ENCODE measurements at regions not wholly inside any gene's neighbourhood (a gene's known extent, or its start where the extent isn't known, plus 50 kb on each side); places are given as distances from the start of the nearest gene placed in this dataset.
"Not testable (repeated sequence)": the region's sequence is repeated elsewhere in the genome, so short reads cannot be mapped to it uniquely, and the experiment has no call there.

- no peak overlapping the region for H3K9ac ChIP-seq (ENCODE audit: insufficient read depth, low read length)
- no peaks in the 10 kb centered on the region for H4K20me1 ChIP-seq (ENCODE audit: control insufficient read depth, extremely low read depth, insufficient read depth, low read length)
- TF ChIP-seq, protein P1, sequence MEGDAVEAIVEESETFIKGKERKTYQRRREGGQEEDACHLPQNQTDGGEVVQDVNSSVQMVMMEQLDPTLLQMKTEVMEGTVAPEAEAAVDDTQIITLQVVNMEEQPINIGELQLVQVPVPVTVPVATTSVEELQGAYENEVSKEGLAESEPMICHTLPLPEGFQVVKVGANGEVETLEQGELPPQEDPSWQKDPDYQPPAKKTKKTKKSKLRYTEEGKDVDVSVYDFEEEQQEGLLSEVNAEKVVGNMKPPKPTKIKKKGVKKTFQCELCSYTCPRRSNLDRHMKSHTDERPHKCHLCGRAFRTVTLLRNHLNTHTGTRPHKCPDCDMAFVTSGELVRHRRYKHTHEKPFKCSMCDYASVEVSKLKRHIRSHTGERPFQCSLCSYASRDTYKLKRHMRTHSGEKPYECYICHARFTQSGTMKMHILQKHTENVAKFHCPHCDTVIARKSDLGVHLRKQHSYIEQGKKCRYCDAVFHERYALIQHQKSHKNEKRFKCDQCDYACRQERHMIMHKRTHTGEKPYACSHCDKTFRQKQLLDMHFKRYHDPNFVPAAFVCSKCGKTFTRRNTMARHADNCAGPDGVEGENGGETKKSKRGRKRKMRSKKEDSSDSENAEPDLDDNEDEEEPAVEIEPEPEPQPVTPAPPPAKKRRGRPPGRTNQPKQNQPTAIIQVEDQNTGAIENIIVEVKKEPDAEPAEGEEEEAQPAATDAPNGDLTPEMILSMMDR (conservative IDR thresholded peaks at IDR 0.05 in 1 of 2, IDR thresholded peaks at IDR 0.05 in 1 of 2; ENCODE audit: low read depth in 1 of 2, low read length in 2 of 2): no peak
- TF ChIP-seq EZH2 (IDR thresholded peaks at IDR 0.05; ENCODE audit: low read length, missing control alignments): no peak
- peak in 1 of 2 donors; percentile 55 for DNase-seq (ENCODE audit: low read depth in 2 of 2)
- H3K9me3 ChIP-seq (ENCODE audit: control insufficient read depth, insufficient read depth, low read depth, low read length): no peaks in the 10 kb centered on the region
- H3K27ac ChIP-seq (ENCODE audit: insufficient read depth, low read length): no peak overlapping the region
- H3K36me3 ChIP-seq (ENCODE audit: control insufficient read depth, insufficient read depth, low read length): no peaks in the 10 kb centered on the region
- no peak overlapping the region for H3K4me3 ChIP-seq (replicated peaks in 1 of 4; ENCODE audit: control extremely low read depth in 1 of 4, insufficient read depth in 1 of 4, low read depth in 3 of 4, low read length in 4 of 4)
- H3K4me1 ChIP-seq (ENCODE audit: control insufficient read depth, extremely low read depth, insufficient read depth, low read length): peaks cover 3% of the 10 kb centered on the region
- H3K27me3 ChIP-seq (ENCODE audit: control insufficient read depth, insufficient read depth, low read length): peaks cover 2% of the 10 kb centered on the region
- H3K79me2 ChIP-seq (ENCODE audit: control insufficient read depth, insufficient read depth, low read length): no peaks in the 10 kb centered on the region
- H2AFZ ChIP-seq (ENCODE audit: low read length): no peak overlapping the region
- no peak overlapping the region for H3K4me2 ChIP-seq (ENCODE audit: extremely low read depth, insufficient read depth, low read length)
Measured at GRCh38 chr6:111944541-111944940, 71.3 kb upstream of the FYN start.

DNA sequence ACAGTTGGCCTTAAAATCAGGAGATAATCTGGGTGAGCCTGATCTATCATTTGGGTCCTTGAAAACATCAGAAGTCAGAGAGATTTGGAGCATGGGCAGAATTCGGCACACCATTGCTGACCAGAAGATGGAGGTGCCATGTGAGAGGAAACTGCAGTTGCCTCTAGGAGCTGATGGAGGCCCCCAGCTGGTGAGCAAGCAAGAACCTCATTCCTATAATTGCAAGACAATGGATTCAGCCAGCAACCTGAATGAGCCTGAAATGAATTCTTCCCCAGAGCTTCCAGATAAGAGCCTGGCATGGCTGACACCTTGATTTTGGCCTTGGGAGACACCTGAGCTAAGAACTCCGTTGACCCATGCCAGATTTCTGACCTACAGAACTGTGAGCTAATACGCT lies 76.3 kb upstream of the FYN start:
- no peak overlapping the region for H3K4me2 ChIP-seq (ENCODE audit: extremely low read depth, insufficient read depth, low read length)
- H3K4me3 ChIP-seq (replicated peaks in 1 of 4; ENCODE audit: control extremely low read depth in 1 of 4, insufficient read depth in 1 of 4, low read depth in 3 of 4, low read length in 4 of 4): no peak overlapping the region
- no peaks in the 10 kb centered on the region for H3K36me3 ChIP-seq (ENCODE audit: control insufficient read depth, insufficient read depth, low read length)
- no peaks in the 10 kb centered on the region for H3K9me3 ChIP-seq (ENCODE audit: control insufficient read depth, insufficient read depth, low read depth, low read length)
- H2AFZ ChIP-seq (ENCODE audit: low read length): no peak overlapping the region
- no peak overlapping the region for H3K9ac ChIP-seq (ENCODE audit: insufficient read depth, low read length)
- no peaks in the 10 kb centered on the region for H4K20me1 ChIP-seq (ENCODE audit: control insufficient read depth, extremely low read depth, insufficient read depth, low read length)
- H3K27me3 ChIP-seq (ENCODE audit: control insufficient read depth, insufficient read depth, low read length): peaks cover 2% of the 10 kb centered on the region
- H3K4me1 ChIP-seq (ENCODE audit: control insufficient read depth, extremely low read depth, insufficient read depth, low read length): peaks cover 2% of the 10 kb centered on the region
- H3K27ac ChIP-seq (ENCODE audit: insufficient read depth, low read length): no peak overlapping the region
- DNase-seq (ENCODE audit: low read depth in 2 of 2): no peak
- H3K79me2 ChIP-seq (ENCODE audit: control insufficient read depth, insufficient read depth, low read length): no peaks in the 10 kb centered on the region
- no peak for TF ChIP-seq EZH2 (IDR thresholded peaks at IDR 0.05; ENCODE audit: low read length, missing control alignments)
- TF ChIP-seq, protein P1 (conservative IDR thresholded peaks at IDR 0.05 in 1 of 2, IDR thresholded peaks at IDR 0.05 in 1 of 2; ENCODE audit: low read depth in 1 of 2, low read length in 2 of 2): no peak

- H3K9me3 ChIP-seq (ENCODE audit: control insufficient read depth, insufficient read depth, low read depth, low read length); H3K27ac ChIP-seq (ENCODE audit: insufficient read depth, low read length): not testable (repeated sequence)
Measured at GRCh38 chr6:111949984-111950383, 76.7 kb upstream of the FYN start.

More at GRCh38 chr6:111949984-111950383, 76.7 kb upstream of the FYN start:
- not testable (repeated sequence) for H3K27me3 ChIP-seq (ENCODE audit: control insufficient read depth, insufficient read depth, low read length); H3K4me1 ChIP-seq (ENCODE audit: control insufficient read depth, extremely low read depth, insufficient read depth, low read length); H3K36me3 ChIP-seq (ENCODE audit: control insufficient read depth, insufficient read depth, low read length); DNase-seq (ENCODE audit: low read depth in 2 of 2); H3K9ac ChIP-seq (ENCODE audit: insufficient read depth, low read length); H3K4me3 ChIP-seq (replicated peaks in 1 of 4; ENCODE audit: control extremely low read depth in 1 of 4, insufficient read depth in 1 of 4, low read depth in 3 of 4, low read length in 4 of 4); H3K4me2 ChIP-seq (ENCODE audit: extremely low read depth, insufficient read depth, low read length); H3K79me2 ChIP-seq (ENCODE audit: control insufficient read depth, insufficient read depth, low read length); H2AFZ ChIP-seq (ENCODE audit: low read length); H4K20me1 ChIP-seq (ENCODE audit: control insufficient read depth, extremely low read depth, insufficient read depth, low read length)

Measured in fibroblast of lung (primary cell).